T-helper 1 cell treated with Interleukin-12 subunit alpha and Interleukin-12 subunit beta and Interleukin-4 antibody, amounts not matched to agents 30 ng/mL and 1 ng/mL, for 36 hours (primary cell): ENCODE measurements at regions not wholly inside any gene's neighbourhood (a gene's known extent, or its start where the extent isn't known, plus 50 kb on each side); places are given as distances from the start of the nearest gene placed in this dataset.
"Not testable (repeated sequence)": the region's sequence is repeated elsewhere in the genome, so short reads cannot be mapped to it uniquely, and the experiment has no call there.

Experiments
- intact Hi-C: fragments of 100-400 bp; cut with micrococcal nuclease; formaldehyde crosslinking; loops from one replicate; pipeline ENCODE4 v1.15.1; 2024

DNA sequence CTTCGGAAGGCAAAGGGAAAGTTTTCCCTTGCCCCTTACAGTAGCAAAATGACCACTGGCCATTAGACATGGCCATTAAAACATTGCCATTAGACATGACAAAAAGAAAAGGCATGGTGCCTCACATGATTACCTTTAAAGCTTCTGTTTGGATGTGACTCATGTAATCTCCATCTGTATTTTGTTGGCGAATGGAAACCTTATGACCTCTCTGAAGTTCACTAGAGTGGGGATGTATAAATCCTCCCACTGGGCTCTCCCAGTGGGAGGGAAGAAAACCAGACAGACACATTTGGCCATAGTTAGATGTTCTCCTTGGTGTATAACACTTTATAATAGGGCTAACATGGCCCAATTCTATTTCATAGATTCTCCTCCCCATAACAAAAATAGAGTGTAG lies 152.6 kb downstream of the MAGEB17 start:
- intact Hi-C loops: no loop called here

- intact Hi-C loops: no loop called here
Observed at GRCh38 chrX:16320765-16321355, 153.6 kb downstream of the MAGEB17 start.

GRCh38 chrX:16333453-16333852 lies 166.2 kb downstream of the MAGEB17 start:
- intact Hi-C loops: no loop called here

GRCh38 chrX:16335181-16335580 lies 167.9 kb downstream of the MAGEB17 start:
- intact Hi-C loops: no loop called here

DNA sequence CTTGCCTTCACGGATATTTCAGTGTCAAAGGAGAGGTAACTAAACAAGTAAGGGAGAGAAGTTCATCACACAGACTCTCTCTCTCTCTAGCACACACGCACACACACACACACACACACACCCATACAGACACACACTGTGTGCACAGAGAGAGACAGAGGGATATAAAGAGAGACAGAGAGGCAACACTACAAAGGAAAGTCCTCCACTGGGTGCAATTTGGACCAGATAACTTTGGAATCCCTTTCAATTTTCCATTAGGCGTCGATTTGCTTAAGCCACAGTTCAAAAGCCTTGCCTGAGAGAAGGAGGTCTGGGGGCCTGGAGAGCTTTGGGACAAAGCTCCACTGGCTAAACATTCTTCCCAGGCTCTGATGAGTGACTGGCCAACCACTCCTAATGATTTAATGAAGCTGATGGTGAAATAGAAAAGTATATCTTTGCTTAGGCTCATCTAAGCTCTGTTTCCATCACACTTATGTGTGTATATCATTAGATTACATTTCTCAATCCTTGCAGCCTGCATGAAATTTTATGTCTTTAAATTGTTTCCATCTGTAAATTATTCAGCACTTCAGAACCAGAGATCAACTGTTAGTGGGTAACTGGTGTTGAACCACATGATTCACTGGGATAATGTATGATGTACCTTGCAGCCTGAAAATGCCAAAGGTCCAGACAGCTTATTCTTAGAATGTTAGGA lies 180.8 kb downstream of the MAGEB17 start:
- intact Hi-C loops: no loop called here

GRCh38 chrX:16357902-16358301 lies 190.6 kb downstream of the MAGEB17 start:
- intact Hi-C loops: no loop called here

GRCh38 chrX:16360056-16360455 lies 192.8 kb downstream of the MAGEB17 start:
- intact Hi-C loops: not testable (repeated sequence)

GRCh38 chrX:16368696-16369095 lies 201.4 kb downstream of the MAGEB17 start:
- intact Hi-C loops: no loop called here

DNA sequence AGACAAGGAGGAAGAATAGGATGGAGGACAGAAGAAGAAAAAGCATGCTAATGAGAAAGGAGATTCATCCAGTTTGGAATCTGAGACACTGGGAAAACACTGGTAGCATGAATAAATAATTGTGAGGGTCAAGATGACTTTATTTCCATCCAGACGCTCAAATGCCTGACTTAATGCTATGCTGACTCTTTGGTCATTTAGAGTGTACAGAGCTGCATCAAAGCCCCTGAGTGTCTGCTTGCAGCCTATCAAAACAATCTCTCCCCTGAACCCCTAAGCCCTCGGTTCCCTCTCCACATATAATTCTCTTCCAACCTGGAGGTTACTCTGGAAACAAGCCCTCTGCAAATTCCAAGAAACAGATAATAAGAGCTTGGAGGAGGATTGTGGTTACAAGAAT lies 208.8 kb downstream of the MAGEB17 start:
- intact Hi-C loops: no loop called here

- intact Hi-C loops: no loop called here
Observed at GRCh38 chrX:16386126-16386525, 218.8 kb downstream of the MAGEB17 start.

GRCh38 chrX:16392597-16392996 lies 225.3 kb downstream of the MAGEB17 start:
- intact Hi-C loops: no loop called here

DNA sequence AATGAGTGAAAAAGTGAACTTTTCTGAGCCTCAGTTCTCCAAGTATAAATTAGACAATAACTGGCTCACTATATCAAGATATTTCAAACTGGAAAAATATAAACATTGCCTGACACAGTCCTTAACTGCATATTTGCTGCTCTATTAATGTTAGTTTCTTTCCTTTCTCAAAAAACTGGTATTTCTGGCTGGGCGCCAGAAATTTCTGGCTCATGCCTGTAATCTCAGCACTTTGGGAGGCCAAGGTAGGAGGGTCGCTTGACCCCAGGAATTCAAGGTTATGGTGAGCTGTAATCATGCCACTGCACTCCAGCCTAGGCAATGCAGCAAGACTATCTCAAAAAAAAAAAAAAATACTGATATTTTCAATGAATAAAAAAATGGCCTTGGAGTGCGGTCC lies 227.0 kb downstream of the MAGEB17 start:
- intact Hi-C loops: no loop called here

DNA sequence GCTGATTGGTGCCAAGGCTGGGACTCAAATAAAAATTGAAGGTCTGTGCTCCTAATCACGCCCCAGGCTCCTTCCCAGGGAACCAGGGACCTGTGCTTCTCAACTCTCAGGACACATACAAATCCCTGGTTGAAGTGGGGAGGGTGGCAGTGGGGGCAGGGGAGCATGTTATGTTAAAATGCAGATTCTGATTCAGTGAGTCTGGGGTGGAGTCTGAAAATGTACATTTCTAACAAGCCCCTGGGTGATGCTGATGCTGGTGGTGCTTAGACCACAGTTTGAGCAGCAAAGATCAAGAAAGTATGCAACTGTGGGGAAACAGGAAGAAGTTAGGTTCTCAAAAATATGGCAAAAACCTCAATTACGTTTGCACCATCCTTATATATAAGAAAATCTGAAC lies 236.5 kb downstream of the MAGEB17 start:
- intact Hi-C loops: no loop called here

DNA sequence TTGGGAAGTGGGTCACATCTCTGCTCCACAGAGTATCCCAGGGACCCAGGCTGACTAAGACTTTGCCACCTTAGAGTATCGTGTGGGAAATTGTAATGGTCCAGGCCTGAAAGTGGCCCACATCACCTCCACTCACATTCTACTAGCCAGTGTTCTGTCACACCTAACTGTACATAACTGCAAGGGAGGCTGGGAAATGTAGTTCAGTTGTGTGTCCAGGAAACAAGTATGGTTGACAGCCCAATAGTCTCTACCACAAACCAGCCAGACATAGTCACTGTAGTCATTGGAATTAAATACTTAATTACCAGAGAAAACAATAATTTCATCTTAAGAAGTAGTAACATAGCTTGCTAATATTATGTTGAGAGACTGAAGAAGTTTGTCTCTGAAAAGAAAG lies 233.4 kb upstream of the S100G start:
- intact Hi-C loops: no loop called here

- intact Hi-C loops: no loop called here
Observed at GRCh38 chrX:16418650-16419049, 231.3 kb upstream of the S100G start.

- intact Hi-C loops: no loop called here
Observed at GRCh38 chrX:16427668-16428067, 222.3 kb upstream of the S100G start.

- intact Hi-C loops: no loop called here
Observed at GRCh38 chrX:16429406-16429805, 220.6 kb upstream of the S100G start.

GRCh38 chrX:16431266-16431665 lies 218.7 kb upstream of the S100G start:
- intact Hi-C loops: loop anchor here (5.0 to 10.0 kb wide), 3 partner anchors 96 to 936 kb away; partner anchors contain the start of genes AP1S2 and PIR

- intact Hi-C loops: loop anchor here (5.0 to 10.0 kb wide), 3 partner anchors 94 to 938 kb away; partner anchors contain the start of genes AP1S2 and PIR
Observed at GRCh38 chrX:16433021-16433420, 216.9 kb upstream of the S100G start.

DNA sequence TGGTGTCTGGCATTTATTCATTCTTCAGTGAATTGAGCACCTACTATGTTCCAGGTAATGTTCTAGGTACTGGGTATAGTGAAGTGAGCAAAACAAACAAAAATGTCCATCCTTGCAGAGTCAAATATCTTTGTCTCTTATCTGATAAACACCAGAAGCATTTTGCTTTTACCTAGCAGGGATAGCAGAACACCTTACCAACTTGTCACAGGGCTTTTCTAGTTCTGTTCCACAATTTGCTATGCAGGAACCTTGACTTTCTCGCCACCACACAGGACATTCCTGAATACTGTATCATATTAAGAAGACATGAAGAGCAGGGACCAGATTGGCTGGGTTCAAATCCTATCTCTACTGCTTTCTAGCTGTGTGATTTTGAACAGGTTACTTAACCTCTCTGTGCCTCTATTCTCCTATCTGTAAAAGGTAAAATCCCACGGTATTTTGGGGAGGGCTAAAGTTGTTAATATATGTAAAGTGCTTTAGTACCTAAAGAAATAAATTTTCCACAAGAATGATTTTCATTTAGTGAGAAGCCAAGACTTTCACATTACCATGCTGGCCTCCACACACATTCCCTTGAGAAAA lies 214.5 kb upstream of the S100G start:
- intact Hi-C loops: loop anchor here (10.0 kb wide), 2 partner anchors 581 to 941 kb away; partner anchors contain the start of genes AP1S2 and PIR

GRCh38 chrX:16436348-16437188 lies 213.4 kb upstream of the S100G start:
- intact Hi-C loops: loop anchor here (1.0 to 10.0 kb wide), 5 partner anchors 235 to 942 kb away; partner anchors contain the start of genes AP1S2 and PIR
